Breast epithelium (tissue), 3 donors: ENCODE measurements at regions not wholly inside any gene's neighbourhood (a gene's known extent, or its start where the extent isn't known, plus 50 kb on each side); places are given as distances from the start of the nearest gene placed in this dataset.

Experiments used
- CTCF ChIP-seq, 3 donors: fragments of 450-650 bp; IDR thresholded peaks; one replicate each; pipeline ENCODE4 v1.5.1; 2016 to 2017; ENCODE audit warnings: antibody characterized with exemption in 3 of 3, mild to moderate bottlenecking in 3 of 3, moderate library complexity in 3 of 3
- POLR2A ChIP-seq: fragments of 450-650 bp; IDR thresholded peaks from one replicate; pipeline ENCODE4 v1.6.1; 2016; ENCODE audit warnings: antibody characterized with exemption, mild to moderate bottlenecking, moderate library complexity
- POLR2AphosphoS5 ChIP-seq, 3 donors: sonication (generic); formaldehyde crosslinking; IDR thresholded peaks; one replicate each; pipeline ENCODE4 v1.6.1; 2017; ENCODE audit warnings: antibody characterized with exemption in 3 of 3

- no peak for TF ChIP-seq CTCF (IDR thresholded peaks at IDR 0.05)
- no peak for TF ChIP-seq POLR2AphosphoS5 (IDR thresholded peaks at IDR 0.05)
- TF ChIP-seq POLR2A, result no peak
Measured at GRCh38 chr22:22142661-22143060, 101.9 kb upstream of the VPREB1 start.
